SK-N-SH treated with all-trans-retinoic acid at 6 μM for 48 hours (cell line): ENCODE measurements at regions not wholly inside any gene's neighbourhood (a gene's known extent, or its start where the extent isn't known, plus 50 kb on each side); places are given as distances from the start of the nearest gene placed in this dataset.

ENCODE experiments used
- ATAC-seq: fragments of 200-7000 bp; cut with Tn5 transposase; 3 replicates; pipeline ENCODE4 v1.9.1; 2020; ENCODE audit warnings: mild to moderate bottlenecking, moderate library complexity
- ARNTL ChIP-seq: fragments of 450-650 bp; formaldehyde crosslinking; IDR thresholded peaks from 2 replicates; pipeline ENCODE4 v1.5.0; 2020; ENCODE audit warnings: low read depth, mild to moderate bottlenecking, moderate library complexity, borderline replicate concordance
- BACH2 ChIP-seq: fragments of 250-450 bp; sonication (Bioruptor Pico); IDR thresholded peaks from 2 replicates; pipeline ENCODE4 v1.9.0; 2021; ENCODE audit warnings: mild to moderate bottlenecking, borderline replicate concordance
- CREB5 ChIP-seq: fragments of 250-450 bp; sonication (Bioruptor Pico); IDR thresholded peaks from 2 replicates; pipeline ENCODE4 v1.5.1; 2020; ENCODE audit warnings: low read depth, mild to moderate bottlenecking, moderate library complexity
- CSDC2 ChIP-seq: fragments of 250-450 bp; sonication (Bioruptor Pico); IDR thresholded peaks from 2 replicates; pipeline ENCODE4 v1.5.0; 2020; ENCODE audit warnings: mild to moderate bottlenecking, moderate library complexity
- CSRNP3 ChIP-seq: fragments of 250-450 bp; sonication (Bioruptor Pico); IDR thresholded peaks from 2 replicates; pipeline ENCODE4 v1.5.1; 2021; ENCODE audit warnings: mild to moderate bottlenecking, moderate library complexity
- ESRRG ChIP-seq: fragments of 250-450 bp; sonication (Bioruptor Pico); IDR thresholded peaks from 2 replicates; pipeline ENCODE4 v1.6.1; 2021; ENCODE audit warnings: mild to moderate bottlenecking
- GLIS3 ChIP-seq: fragments of 250-450 bp; sonication (Bioruptor Pico); IDR thresholded peaks from 2 replicates; pipeline ENCODE4 v1.5.0; 2020; ENCODE audit warnings: mild to moderate bottlenecking, moderate library complexity
- ISL1 ChIP-seq: fragments of 250-450 bp; sonication (Bioruptor Pico); IDR thresholded peaks from 2 replicates; pipeline ENCODE4 v2.1.2; 2022; ENCODE audit warnings: mild to moderate bottlenecking, moderate library complexity
- OSR1 ChIP-seq: fragments of 250-450 bp; sonication (Bioruptor Pico); IDR thresholded peaks from 2 replicates; pipeline ENCODE4 v1.8.0; 2022; ENCODE audit warnings: moderate library complexity, mild to moderate bottlenecking, inconsistent platforms
- PATZ1 ChIP-seq: fragments of 250-450 bp; sonication (Bioruptor Pico); IDR thresholded peaks from 2 replicates; pipeline ENCODE4 v1.8.0; 2020; ENCODE audit warnings: mild to moderate bottlenecking, moderate library complexity, borderline replicate concordance
- POU6F1 ChIP-seq: fragments of 250-450 bp; sonication (Bioruptor Pico); IDR thresholded peaks from 2 replicates; pipeline ENCODE4 v1.8.0; 2021; ENCODE audit warnings: low read depth, mild to moderate bottlenecking, moderate library complexity, borderline replicate concordance
- PPARA ChIP-seq: fragments of 250-450 bp; sonication (Bioruptor Pico); IDR thresholded peaks from 2 replicates; pipeline ENCODE4 v1.5.0; 2020; ENCODE audit warnings: mild to moderate bottlenecking, borderline replicate concordance
- RARB ChIP-seq: fragments of 250-450 bp; sonication (Bioruptor Pico); IDR thresholded peaks from 2 replicates; pipeline ENCODE4 v1.8.0; 2021; ENCODE audit warnings: mild to moderate bottlenecking, moderate library complexity
- SNAI2 ChIP-seq: fragments of 250-450 bp; sonication (Bioruptor Pico); IDR thresholded peaks from 2 replicates; pipeline ENCODE4 v1.5.0; 2020; ENCODE audit warnings: mild to moderate bottlenecking, moderate library complexity
- TCF4 ChIP-seq: fragments of 250-450 bp; sonication (Bioruptor Pico); IDR thresholded peaks from 2 replicates; pipeline ENCODE4 v1.8.0; 2021; ENCODE audit warnings: mild to moderate bottlenecking, moderate library complexity, borderline replicate concordance
- TOX ChIP-seq: fragments of 250-450 bp; sonication (Bioruptor Pico); IDR thresholded peaks from 2 replicates; pipeline ENCODE4 v1.8.0; 2021; ENCODE audit warnings: mild to moderate bottlenecking, moderate library complexity, borderline replicate concordance
- TSHZ2 ChIP-seq: fragments of 250-450 bp; sonication (Bioruptor Pico); IDR thresholded peaks from 2 replicates; pipeline ENCODE4 v1.5.0; 2020; ENCODE audit warnings: mild to moderate bottlenecking, moderate library complexity
- ZC3H10 ChIP-seq: fragments of 250-450 bp; sonication (Bioruptor Pico); IDR thresholded peaks from 2 replicates; pipeline ENCODE4 v1.5.1; 2021; ENCODE audit warnings: mild to moderate bottlenecking, moderate library complexity
- ZFP3 ChIP-seq: fragments of 250-450 bp; sonication (Bioruptor Pico); IDR thresholded peaks from 2 replicates; pipeline ENCODE4 v1.5.0; 2020; ENCODE audit warnings: mild to moderate bottlenecking, moderate library complexity
- ZFP30 ChIP-seq: fragments of 450-650 bp; formaldehyde crosslinking; IDR thresholded peaks from 2 replicates; pipeline ENCODE4 v1.5.0; 2022; ENCODE audit warnings: mild to moderate bottlenecking, moderate library complexity
- ZNF70 ChIP-seq: fragments of 450-650 bp; formaldehyde crosslinking; IDR thresholded peaks from 2 replicates; pipeline ENCODE4 v1.5.0; 2020; ENCODE audit warnings: mild to moderate bottlenecking, moderate library complexity
- ZNF8 ChIP-seq: fragments of 450-650 bp; formaldehyde crosslinking; IDR thresholded peaks from 2 replicates; pipeline ENCODE4 v1.5.0; 2020; ENCODE audit warnings: mild to moderate bottlenecking, moderate library complexity

GRCh38 chr13:111609631-111610030, 289.2 kb downstream of the TEX29 start:
- TF ChIP-seq CSDC2 (CRISPR knock-in tag) (no peak), ISL1 (CRISPR knock-in tag) (no peak), ZNF8 (CRISPR knock-in tag) (no peak), RARB (CRISPR knock-in tag) (no peak), OSR1 (no peak), TCF4 (CRISPR knock-in tag) (no peak)
- no peak for ATAC-seq

- ATAC-seq, result no peak
- TF ChIP-seq RARB (CRISPR knock-in tag) (no peak), PPARA (no peak), SNAI2 (no peak), GLIS3 (no peak), CREB5 (no peak), TSHZ2 (no peak), ZNF70 (CRISPR knock-in tag) (no peak), ESRRG (CRISPR knock-in tag) (no peak), CSRNP3 (CRISPR knock-in tag) (no peak), ZFP30 (CRISPR knock-in tag) (no peak), ISL1 (CRISPR knock-in tag) (no peak), BACH2 (CRISPR knock-in tag) (no peak), ARNTL (CRISPR knock-in tag) (no peak), OSR1 (no peak), ZFP3 (CRISPR knock-in tag) (no peak), TCF4 (CRISPR knock-in tag) (no peak), TOX (CRISPR knock-in tag) (no peak), ZC3H10 (no peak)
Observed at GRCh38 chr13:111610081-111610480, 289.6 kb downstream of the TEX29 start.

- TF ChIP-seq PATZ1 (no peak), ZFP3 (CRISPR knock-in tag) (no peak), ZFP30 (CRISPR knock-in tag) (no peak), ZNF70 (CRISPR knock-in tag) (no peak), PPARA (no peak), ZNF8 (CRISPR knock-in tag) (no peak), TCF4 (CRISPR knock-in tag) (no peak)
- no peak for ATAC-seq
Observed at GRCh38 chr13:111610879-111611278, 290.4 kb downstream of the TEX29 start.

- no peak for TF ChIP-seq ARNTL (CRISPR knock-in tag)
- no peak for ATAC-seq
Observed at GRCh38 chr13:111611651-111612050, 291.2 kb downstream of the TEX29 start.

- ATAC-seq, result no peak
- TF ChIP-seq POU6F1 (no peak), ZNF70 (CRISPR knock-in tag) (no peak), RARB (CRISPR knock-in tag) (no peak), CSRNP3 (CRISPR knock-in tag) (no peak), SNAI2 (no peak), CREB5 (no peak), GLIS3 (no peak)
Observed at GRCh38 chr13:111612886-111613285, 292.4 kb downstream of the TEX29 start.
